WTC11 (cell line): ENCODE measurements at regions not wholly inside any gene's neighbourhood (a gene's known extent, or its start where the extent isn't known, plus 50 kb on each side); places are given as distances from the start of the nearest gene placed in this dataset.

Source experiments
- ATAC-seq: fragments of 200-7000 bp; cut with Tn5 transposase; 2 replicates; pipeline ENCODE4 v1.10.0; 2021; ENCODE audit warnings: mild to moderate bottlenecking, moderate library complexity
- CTCF ChIA-PET: fragments of 300-600 bp; sonication (Branson Sonifier 250); formaldehyde crosslinking; loops from one replicate; lab custom pipeline; 2021; ENCODE audit warnings: antibody characterized with exemption; lab: Charles Lee
- POLR2A ChIA-PET: fragments of 350-600 bp; sonication (Branson Sonifier 250); formaldehyde crosslinking; loops from one replicate; lab custom pipeline; 2021; ENCODE audit warnings: antibody characterized with exemption; lab: Charles Lee
- DNase-seq: peaks from one replicate; pipeline ENCODE4 v3.0.0; 2021; ENCODE audit warnings: low spot score
- H3K27ac Mint-ChIP-seq: 2 replicates; pipeline ENCODE4 v1.8.0; 2021; ENCODE audit warnings: mixed read lengths
- H3K27me3 Mint-ChIP-seq: 2 replicates; pipeline ENCODE4 v1.8.0; 2021; ENCODE audit warnings: low read depth, mild to moderate bottlenecking, moderate library complexity, mixed read lengths
- H3K36me3 Mint-ChIP-seq: 2 replicates; pipeline ENCODE4 v1.8.0; 2021; ENCODE audit warnings: mixed read lengths
- H3K4me1 Mint-ChIP-seq: 2 replicates; pipeline ENCODE4 v1.8.0; 2022; ENCODE audit warnings: mixed read lengths
- H3K4me3 Mint-ChIP-seq: 2 replicates; pipeline ENCODE4 v1.8.0; 2021; ENCODE audit warnings: mild to moderate bottlenecking, moderate library complexity, mixed read lengths
- H3K9me3 Mint-ChIP-seq: 2 replicates; pipeline ENCODE4 v1.8.0; 2021; ENCODE audit warnings: mixed read lengths
- ATF2 ChIP-seq: sonication (generic); formaldehyde crosslinking; IDR thresholded peaks from 2 replicates; pipeline ENCODE4 v1.8.1; 2022; ENCODE audit warnings: low read depth, missing genetic modification reagents, borderline replicate concordance
- ATF6 ChIP-seq: sonication (generic); formaldehyde crosslinking; IDR thresholded peaks from 2 replicates; pipeline ENCODE4 v1.8.1; 2023; ENCODE audit warnings: mild to moderate bottlenecking, missing genetic modification reagents
- E2F1 ChIP-seq: sonication (generic); formaldehyde crosslinking; IDR thresholded peaks from 2 replicates; pipeline ENCODE4 v1.8.0; 2022; ENCODE audit warnings: mild to moderate bottlenecking, missing genetic modification reagents
- FOXP4 ChIP-seq: sonication (generic); formaldehyde crosslinking; IDR thresholded peaks from 2 replicates; pipeline ENCODE4 v1.8.0; 2022; ENCODE audit warnings: mild to moderate bottlenecking, missing genetic modification reagents
- GTF2I ChIP-seq: fragments of 250-450 bp; sonication (Bioruptor Pico); conservative IDR thresholded peaks from 2 replicates; pipeline ENCODE4 v1.4.0; 2021; ENCODE audit warnings: mild to moderate bottlenecking
- IRF1 ChIP-seq: sonication (generic); formaldehyde crosslinking; IDR thresholded peaks from 2 replicates; pipeline ENCODE4 v1.8.0; 2023; ENCODE audit warnings: missing genetic modification reagents
- SOX15 ChIP-seq: fragments of 250-450 bp; sonication (Bioruptor Pico); IDR thresholded peaks from 2 replicates; pipeline ENCODE4 v1.9.0; 2021; ENCODE audit warnings: mild to moderate bottlenecking
- TEAD4 ChIP-seq: sonication (generic); formaldehyde crosslinking; IDR thresholded peaks from 2 replicates; pipeline ENCODE4 v1.8.0; 2022; ENCODE audit warnings: mild to moderate bottlenecking, missing genetic modification reagents
- USF1 ChIP-seq: sonication (generic); formaldehyde crosslinking; IDR thresholded peaks from 2 replicates; pipeline ENCODE4 v1.8.0; 2022; ENCODE audit warnings: mild to moderate bottlenecking, missing genetic modification reagents
- USF2 ChIP-seq: sonication (generic); formaldehyde crosslinking; IDR thresholded peaks from 2 replicates; pipeline ENCODE4 v1.8.1; 2023; ENCODE audit warnings: mild to moderate bottlenecking, missing genetic modification reagents, moderate library complexity
- ZNF138 ChIP-seq: sonication (generic); formaldehyde crosslinking; conservative IDR thresholded peaks from 2 replicates; pipeline ENCODE4 v1.8.1; 2022; ENCODE audit warnings: mild to moderate bottlenecking, moderate library complexity, missing genetic modification reagents
- ZNF416 ChIP-seq: fragments of 250-450 bp; sonication (Bioruptor Pico); IDR thresholded peaks from 2 replicates; pipeline ENCODE4 v1.9.0; 2021; ENCODE audit warnings: mild to moderate bottlenecking, inconsistent platforms
- TF ChIP-seq, protein P1 (sequence below): fragments of 250-450 bp; sonication (Bioruptor Pico); IDR thresholded peaks from 2 replicates; pipeline ENCODE4 v1.9.0; 2021; ENCODE audit warnings: mild to moderate bottlenecking, borderline replicate concordance
- TF ChIP-seq, protein P2 (sequence below): fragments of 250-450 bp; sonication (Bioruptor Pico); IDR thresholded peaks from 2 replicates; pipeline ENCODE4 v1.9.0; 2021; ENCODE audit warnings: mild to moderate bottlenecking

DNA sequence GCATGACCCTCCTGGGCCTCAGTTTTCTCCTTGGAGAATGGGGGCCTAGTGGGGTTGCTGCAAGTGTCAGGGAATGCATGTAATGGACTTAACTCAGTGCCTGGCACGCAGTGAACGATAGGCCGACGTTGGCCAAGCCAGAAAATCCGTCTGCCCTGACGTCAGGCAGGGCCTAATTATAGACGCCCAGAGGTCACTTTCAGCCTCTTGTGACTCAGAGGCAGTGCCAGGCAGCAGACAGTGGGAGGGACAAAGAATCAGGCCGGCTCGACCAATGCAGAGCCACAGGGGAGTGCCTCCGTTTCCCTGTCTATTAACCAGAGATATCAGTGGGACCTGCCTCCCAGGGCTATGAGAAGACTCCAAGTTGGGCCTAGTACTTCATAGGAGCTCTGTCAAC lies 115.0 kb downstream of the MN1 start (continued):
- TF ChIP-seq, protein P1, sequence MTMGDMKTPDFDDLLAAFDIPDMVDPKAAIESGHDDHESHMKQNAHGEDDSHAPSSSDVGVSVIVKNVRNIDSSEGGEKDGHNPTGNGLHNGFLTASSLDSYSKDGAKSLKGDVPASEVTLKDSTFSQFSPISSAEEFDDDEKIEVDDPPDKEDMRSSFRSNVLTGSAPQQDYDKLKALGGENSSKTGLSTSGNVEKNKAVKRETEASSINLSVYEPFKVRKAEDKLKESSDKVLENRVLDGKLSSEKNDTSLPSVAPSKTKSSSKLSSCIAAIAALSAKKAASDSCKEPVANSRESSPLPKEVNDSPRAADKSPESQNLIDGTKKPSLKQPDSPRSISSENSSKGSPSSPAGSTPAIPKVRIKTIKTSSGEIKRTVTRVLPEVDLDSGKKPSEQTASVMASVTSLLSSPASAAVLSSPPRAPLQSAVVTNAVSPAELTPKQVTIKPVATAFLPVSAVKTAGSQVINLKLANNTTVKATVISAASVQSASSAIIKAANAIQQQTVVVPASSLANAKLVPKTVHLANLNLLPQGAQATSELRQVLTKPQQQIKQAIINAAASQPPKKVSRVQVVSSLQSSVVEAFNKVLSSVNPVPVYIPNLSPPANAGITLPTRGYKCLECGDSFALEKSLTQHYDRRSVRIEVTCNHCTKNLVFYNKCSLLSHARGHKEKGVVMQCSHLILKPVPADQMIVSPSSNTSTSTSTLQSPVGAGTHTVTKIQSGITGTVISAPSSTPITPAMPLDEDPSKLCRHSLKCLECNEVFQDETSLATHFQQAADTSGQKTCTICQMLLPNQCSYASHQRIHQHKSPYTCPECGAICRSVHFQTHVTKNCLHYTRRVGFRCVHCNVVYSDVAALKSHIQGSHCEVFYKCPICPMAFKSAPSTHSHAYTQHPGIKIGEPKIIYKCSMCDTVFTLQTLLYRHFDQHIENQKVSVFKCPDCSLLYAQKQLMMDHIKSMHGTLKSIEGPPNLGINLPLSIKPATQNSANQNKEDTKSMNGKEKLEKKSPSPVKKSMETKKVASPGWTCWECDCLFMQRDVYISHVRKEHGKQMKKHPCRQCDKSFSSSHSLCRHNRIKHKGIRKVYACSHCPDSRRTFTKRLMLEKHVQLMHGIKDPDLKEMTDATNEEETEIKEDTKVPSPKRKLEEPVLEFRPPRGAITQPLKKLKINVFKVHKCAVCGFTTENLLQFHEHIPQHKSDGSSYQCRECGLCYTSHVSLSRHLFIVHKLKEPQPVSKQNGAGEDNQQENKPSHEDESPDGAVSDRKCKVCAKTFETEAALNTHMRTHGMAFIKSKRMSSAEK (CRISPR knock-in tag), result no peak
- no peak for TF ChIP-seq SOX15
- no peak for TF ChIP-seq ZNF416 (CRISPR knock-in tag)
- TF ChIP-seq ATF6 (CRISPR knock-in tag), result no peak
- TF ChIP-seq ZNF138 (CRISPR knock-in tag), result no peak

- no peak overlapping the region for H3K4me3 Mint-ChIP-seq
- ChIA-PET POLR2A (no interaction called here), CTCF (no interaction called here)
- TF ChIP-seq USF2 (CRISPR knock-in tag), result peak; percentile 90
- no peak for TF ChIP-seq GTF2I (CRISPR knock-in tag)
- TF ChIP-seq USF1 (CRISPR knock-in tag), result peak; percentile 89
- H3K27ac Mint-ChIP-seq, result peak overlapping the region; percentile 15; the same call in 1 of the 2 replicates
- H3K9me3 Mint-ChIP-seq, result 0 out of 2 replicates have a peak, but pooled peaks cover 5% of the 10 kb centered on the region
- peaks cover 11% of the 10 kb centered on the region for H3K4me1 Mint-ChIP-seq
- peaks cover 45% of the 10 kb centered on the region for H3K36me3 Mint-ChIP-seq
- DNase-seq, result no peak
- no peaks in the 10 kb centered on the region for H3K27me3 Mint-ChIP-seq
- ATAC-seq, result peak; percentile 46; the same call in 1 of the 2 replicates
Observed at GRCh38 chr22:27687984-27688545, 113.5 kb downstream of the MN1 start.

- Mint-ChIP-seq H3K9me3 (0 out of 2 replicates have a peak, but pooled peaks cover 5% of the 10 kb centered on the region), H3K4me1 (peaks cover 15% of the 10 kb centered on the region), H3K4me3 (no peak overlapping the region), H3K27me3 (no peaks in the 10 kb centered on the region), H3K27ac (no peak overlapping the region), H3K36me3 (peaks cover 60% of the 10 kb centered on the region)
- ChIA-PET POLR2A (no interaction called here), CTCF (no interaction called here)
- ATAC-seq, result no peak
- no peak for DNase-seq
- TF ChIP-seq IRF1, result no peak
- TF ChIP-seq, all 79 proteins: peak for 0
Observed at GRCh38 chr22:27689664-27690063, 111.9 kb downstream of the MN1 start.

GRCh38 chr22:27690599-27690998 lies 111.0 kb downstream of the MN1 start:
- no peak overlapping the region for H3K27ac Mint-ChIP-seq
- 0 out of 2 replicates have a peak, but pooled peaks cover 5% of the 10 kb centered on the region for H3K9me3 Mint-ChIP-seq
- no peaks in the 10 kb centered on the region for H3K27me3 Mint-ChIP-seq
- ChIA-PET POLR2A (no interaction called here), CTCF (no interaction called here)
- DNase-seq (no peak), ATAC-seq (no peak)
- peaks cover 64% of the 10 kb centered on the region for H3K36me3 Mint-ChIP-seq
- H3K4me3 Mint-ChIP-seq, result no peak overlapping the region
- H3K4me1 Mint-ChIP-seq, result peaks cover 15% of the 10 kb centered on the region
- TF ChIP-seq, protein P2, sequence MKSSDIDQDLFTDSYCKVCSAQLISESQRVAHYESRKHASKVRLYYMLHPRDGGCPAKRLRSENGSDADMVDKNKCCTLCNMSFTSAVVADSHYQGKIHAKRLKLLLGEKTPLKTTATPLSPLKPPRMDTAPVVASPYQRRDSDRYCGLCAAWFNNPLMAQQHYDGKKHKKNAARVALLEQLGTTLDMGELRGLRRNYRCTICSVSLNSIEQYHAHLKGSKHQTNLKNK (CRISPR knock-in tag), result no peak
- TF ChIP-seq ATF2 (CRISPR knock-in tag) (no peak), TEAD4 (CRISPR knock-in tag) (no peak), E2F1 (no peak), FOXP4 (CRISPR knock-in tag) (no peak)
